ENCODE measurements at regions not wholly inside any gene's neighbourhood (a gene's known extent, or its start where the extent isn't known, plus 50 kb on each side); places are given as distances from the start of the nearest gene placed in this dataset.

- Histone ChIP-seq H3K9me3 (no peaks in the 10 kb centered on the region), H3K27ac (no peak overlapping the region), H3K4me3 (no peak overlapping the region), H3K27me3 (no peaks in the 10 kb centered on the region), H3K36me3 (no peaks in the 10 kb centered on the region), H3K4me1 (no peaks in the 10 kb centered on the region)
- DNase-seq (no peak), ATAC-seq (no peak)
- intact Hi-C loops (cut with DNase I), result no loop called here
- TF ChIP-seq CTCF (IDR thresholded peaks at IDR 0.05), result no peak
These were observed 217.4 kb downstream of the HAPSTR1 start for GRCh38 chr16:9308850-9309249.

GRCh38 chr16:9309844-9310243 lies 218.4 kb downstream of the HAPSTR1 start:
- no peaks in the 10 kb centered on the region for H3K9me3 ChIP-seq
- H3K27ac ChIP-seq, result no peak overlapping the region
- no peaks in the 10 kb centered on the region for H3K36me3 ChIP-seq
- no peaks in the 10 kb centered on the region for H3K27me3 ChIP-seq
- H3K4me3 ChIP-seq, result no peak overlapping the region
- ATAC-seq (no peak), DNase-seq (no peak)
- no peaks in the 10 kb centered on the region for H3K4me1 ChIP-seq
- TF ChIP-seq CTCF (IDR thresholded peaks at IDR 0.05), result no peak
- intact Hi-C loops (cut with DNase I), result no loop called here

- ATAC-seq, result no peak
- no peaks in the 10 kb centered on the region for H3K27me3 ChIP-seq
These were observed 220.0 kb downstream of the HAPSTR1 start for GRCh38 chr16:9311303-9311954.

GRCh38 chr16:9316008-9316407 lies 224.6 kb downstream of the HAPSTR1 start:
- no peak overlapping the region for H3K27ac ChIP-seq
- DNase-seq (no peak), ATAC-seq (no peak)
- peaks cover 7% of the 10 kb centered on the region for H3K9me3 ChIP-seq
- intact Hi-C loops (cut with DNase I), result no loop called here
- no peaks in the 10 kb centered on the region for H3K27me3 ChIP-seq
- H3K4me1 ChIP-seq, result no peaks in the 10 kb centered on the region
- no peak overlapping the region for H3K4me3 ChIP-seq
- no peak for TF ChIP-seq CTCF (IDR thresholded peaks at IDR 0.05)
- no peaks in the 10 kb centered on the region for H3K36me3 ChIP-seq

More at GRCh38 chr16:9311303-9311954, 220.0 kb downstream of the HAPSTR1 start:
- Histone ChIP-seq H3K36me3 (no peaks in the 10 kb centered on the region), H3K4me3 (no peak overlapping the region), H3K27ac (no peak overlapping the region), H3K4me1 (no peaks in the 10 kb centered on the region), H3K9me3 (peaks cover 7% of the 10 kb centered on the region)
- no peak for TF ChIP-seq CTCF (IDR thresholded peaks at IDR 0.05)
- no peak for DNase-seq
- intact Hi-C loops (cut with DNase I), result no loop called here

- intact Hi-C loops (cut with DNase I), result no loop called here
- no peak for DNase-seq
These were observed 225.2 kb downstream of the HAPSTR1 start for GRCh38 chr16:9316615-9317014.

More at GRCh38 chr16:9316615-9317014, 225.2 kb downstream of the HAPSTR1 start:
- Histone ChIP-seq H3K4me3 (no peak overlapping the region), H3K36me3 (no peaks in the 10 kb centered on the region), H3K27ac (no peak overlapping the region), H3K9me3 (peaks cover 7% of the 10 kb centered on the region), H3K4me1 (no peaks in the 10 kb centered on the region), H3K27me3 (no peaks in the 10 kb centered on the region)
- no peak for ATAC-seq
- no peak for TF ChIP-seq CTCF (IDR thresholded peaks at IDR 0.05)
